GM19395 (cell line): ENCODE measurements at regions not wholly inside any gene's neighbourhood (a gene's known extent, or its start where the extent isn't known, plus 50 kb on each side); places are given as distances from the start of the nearest gene placed in this dataset.
A peak's percentile ranks its signal among the peaks of the same experiment; 100 is the strongest.
"Not testable (repeated sequence)": the region's sequence is repeated elsewhere in the genome, so short reads cannot be mapped to it uniquely, and the experiment has no call there.

Source experiments
- ATAC-seq: cut with Tn5 transposase; IDR thresholded peaks from one replicate; pipeline ENCODE4 v1.9.1; 2021; ENCODE audit warnings: mild to moderate bottlenecking, moderate library complexity; ENCODE audit not compliant: unreplicated experiment

DNA sequence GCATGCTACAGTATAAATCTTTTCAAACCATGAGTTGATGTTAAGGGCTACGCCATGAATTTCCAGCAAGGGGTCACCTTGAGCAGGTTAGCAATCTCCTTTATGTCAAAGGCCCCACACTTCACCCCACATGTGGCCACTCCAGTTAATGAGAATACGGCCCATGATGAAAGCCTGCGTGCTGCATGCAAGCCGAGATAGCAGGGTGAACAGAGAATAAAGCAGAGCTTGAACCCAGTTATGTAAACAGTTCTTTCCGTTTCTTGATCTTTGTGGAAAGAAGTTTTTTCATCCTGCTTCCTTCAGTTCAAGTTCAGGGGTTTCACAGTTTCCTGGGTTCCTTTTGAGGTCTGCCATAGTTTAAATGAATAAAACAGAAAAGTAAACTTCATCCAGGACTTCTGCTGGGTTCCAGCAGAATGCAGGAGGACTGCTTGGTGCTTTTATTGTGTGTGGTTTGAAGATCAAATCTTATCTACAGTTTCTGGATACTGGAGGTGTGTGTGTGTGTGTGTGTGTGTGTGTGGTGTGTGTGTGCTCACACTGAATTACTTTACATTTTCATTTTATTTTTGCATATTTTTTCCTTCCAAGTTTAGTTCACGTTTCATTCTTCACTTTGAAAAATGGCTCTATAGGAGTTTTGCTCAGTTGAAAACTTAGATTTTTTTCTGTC is 87.1 kb downstream of the HMHB1 start:
- no peak for ATAC-seq

- ATAC-seq, result no peak
These were observed 97.0 kb downstream of the HMHB1 start for GRCh38 chr5:143908959-143909358.

- no peak for ATAC-seq
These were observed 101.2 kb downstream of the HMHB1 start for GRCh38 chr5:143913008-143913752.

- no peak for ATAC-seq
These were observed 102.8 kb downstream of the HMHB1 start for GRCh38 chr5:143914756-143915155.

DNA sequence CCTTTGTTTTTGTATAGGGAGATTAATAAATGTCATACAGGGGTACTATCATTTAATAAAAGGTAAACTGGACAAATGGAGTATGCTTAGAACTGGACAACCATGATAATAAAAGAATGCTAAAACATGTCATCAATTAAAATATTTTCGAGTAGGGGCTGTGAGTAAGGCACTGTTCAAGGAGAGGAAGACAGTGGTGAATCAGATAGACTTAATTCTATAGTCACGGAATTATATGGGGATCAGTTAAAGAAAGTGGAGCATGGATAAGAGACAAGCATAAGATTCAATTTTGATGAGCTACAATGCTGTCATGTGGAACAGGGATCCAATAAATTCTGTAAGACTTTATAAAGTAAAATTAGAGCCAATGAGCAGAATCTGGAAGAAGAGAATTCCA is 104.5 kb downstream of the HMHB1 start:
- ATAC-seq, result no peak

DNA sequence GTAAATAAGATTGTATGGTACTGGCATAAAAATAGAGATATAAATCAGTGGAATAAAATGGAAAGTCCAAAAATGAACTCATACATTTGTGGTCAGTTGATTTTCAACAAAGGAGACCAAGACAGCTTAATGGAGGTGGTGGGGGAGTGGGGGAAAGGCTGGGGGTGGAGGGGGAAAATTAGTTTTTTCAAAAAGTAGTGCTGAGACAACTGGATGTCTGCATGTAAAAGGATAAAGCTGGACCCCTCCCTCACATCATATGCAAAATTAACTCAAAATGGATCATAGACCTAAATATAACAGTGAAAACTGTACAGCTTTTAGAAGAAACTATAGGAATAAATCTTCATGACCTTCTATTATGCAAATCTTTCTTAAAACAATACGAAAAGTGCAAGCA is 107.0 kb downstream of the HMHB1 start:
- ATAC-seq, result no peak

DNA sequence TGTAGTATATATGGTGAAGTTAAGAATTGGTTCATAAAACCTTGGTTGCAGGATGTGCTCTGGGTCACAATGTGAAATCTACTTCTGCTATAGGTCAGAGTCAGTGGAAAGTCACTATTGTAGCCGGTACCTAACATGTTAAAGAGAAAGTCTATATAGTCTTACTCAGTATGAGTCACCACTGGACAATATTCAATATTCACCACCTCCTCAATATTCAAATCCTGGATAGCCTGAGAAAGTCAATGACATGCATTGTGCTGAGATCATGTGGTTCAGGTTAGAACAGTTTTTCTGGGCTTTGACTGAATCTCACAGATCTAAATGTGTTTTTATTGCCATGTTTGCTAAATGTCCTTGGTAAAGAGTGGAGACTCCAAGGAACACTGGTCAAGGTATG is 108.8 kb downstream of the HMHB1 start:
- no peak for ATAC-seq

DNA sequence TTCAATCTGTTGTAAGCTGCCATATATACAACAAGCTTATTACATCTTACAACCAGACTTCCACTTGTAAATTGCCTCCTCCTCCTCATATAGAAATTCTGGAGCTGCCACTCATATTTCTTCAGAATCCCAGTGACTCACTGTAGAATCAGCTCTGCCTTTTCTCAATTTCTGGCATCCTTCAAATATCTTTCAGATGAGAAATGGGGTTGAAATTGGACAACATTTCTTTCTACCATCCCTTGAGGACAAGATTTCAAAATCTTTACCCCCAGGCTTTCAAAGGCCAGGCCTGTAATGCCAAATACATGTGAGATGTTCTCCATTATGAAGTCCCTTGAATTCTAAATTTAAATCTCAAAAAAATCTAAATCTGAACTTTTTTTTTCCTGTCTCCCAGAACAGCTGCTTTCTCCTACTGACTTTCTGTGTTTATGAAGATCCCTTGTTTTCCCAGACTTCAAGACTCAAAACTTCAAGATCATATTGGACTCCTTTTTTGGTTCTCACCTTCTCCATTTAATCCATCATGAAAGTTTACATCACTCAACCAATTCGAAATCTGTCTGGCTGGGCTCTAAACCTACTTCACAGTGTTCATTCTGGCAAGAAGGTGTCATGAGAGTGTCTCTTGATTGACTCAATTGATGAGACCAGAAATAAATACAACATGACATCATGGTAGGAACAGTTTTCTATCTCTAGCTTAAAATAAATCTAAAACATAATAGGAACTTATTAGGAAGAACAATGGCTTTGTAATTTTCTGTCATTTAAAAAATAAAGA is 109.8 kb downstream of the HMHB1 start:
- no peak for ATAC-seq

DNA sequence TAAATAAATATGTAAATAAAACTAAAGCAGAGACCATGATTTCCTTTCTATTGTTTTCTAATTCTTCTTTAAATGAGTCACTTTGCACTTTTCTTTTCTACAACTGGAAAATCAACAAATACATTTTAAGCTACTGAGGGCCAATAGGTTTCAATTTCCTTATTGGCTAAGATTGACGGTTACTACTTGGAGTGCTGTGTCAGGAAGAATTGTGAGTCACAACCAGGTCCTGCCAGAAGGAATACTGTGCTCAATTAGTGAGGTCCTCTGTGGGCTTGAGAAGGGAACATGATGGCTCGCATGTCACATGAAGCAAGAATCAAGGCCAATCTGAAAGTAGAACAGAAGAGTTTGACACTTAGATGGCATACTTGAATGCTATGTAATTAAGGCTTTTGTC is 110.8 kb downstream of the HMHB1 start:
- no peak for ATAC-seq

DNA sequence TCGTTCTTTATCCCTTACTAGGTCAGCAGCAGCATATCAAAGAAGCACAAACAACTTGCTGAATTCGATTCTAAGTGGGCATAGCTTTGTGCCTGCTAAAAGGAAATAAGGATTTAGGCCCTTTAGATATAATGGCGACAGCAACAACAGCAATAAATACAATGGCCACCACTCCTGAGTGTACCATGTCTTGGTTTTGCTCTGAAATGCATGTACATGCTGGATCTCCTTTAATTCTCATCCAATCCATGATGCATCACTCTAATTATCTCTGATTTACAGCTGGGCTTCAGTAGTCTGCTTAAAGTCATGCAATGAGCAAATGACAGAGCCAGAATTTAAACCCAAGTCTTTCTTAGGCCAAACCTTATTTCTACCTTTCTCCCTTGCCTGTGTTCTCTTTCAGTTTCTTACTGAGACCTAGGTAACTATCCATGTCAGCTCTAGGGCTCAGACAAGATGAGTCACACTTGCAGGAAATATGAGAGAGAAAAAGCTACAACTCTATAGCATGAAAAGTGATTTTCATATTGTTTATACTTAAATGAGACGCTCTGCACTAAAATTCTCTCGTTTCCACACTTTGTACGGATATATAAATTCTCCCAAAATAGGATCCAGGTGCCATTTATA is 111.8 kb downstream of the HMHB1 start:
- peak; percentile 80 for ATAC-seq

DNA sequence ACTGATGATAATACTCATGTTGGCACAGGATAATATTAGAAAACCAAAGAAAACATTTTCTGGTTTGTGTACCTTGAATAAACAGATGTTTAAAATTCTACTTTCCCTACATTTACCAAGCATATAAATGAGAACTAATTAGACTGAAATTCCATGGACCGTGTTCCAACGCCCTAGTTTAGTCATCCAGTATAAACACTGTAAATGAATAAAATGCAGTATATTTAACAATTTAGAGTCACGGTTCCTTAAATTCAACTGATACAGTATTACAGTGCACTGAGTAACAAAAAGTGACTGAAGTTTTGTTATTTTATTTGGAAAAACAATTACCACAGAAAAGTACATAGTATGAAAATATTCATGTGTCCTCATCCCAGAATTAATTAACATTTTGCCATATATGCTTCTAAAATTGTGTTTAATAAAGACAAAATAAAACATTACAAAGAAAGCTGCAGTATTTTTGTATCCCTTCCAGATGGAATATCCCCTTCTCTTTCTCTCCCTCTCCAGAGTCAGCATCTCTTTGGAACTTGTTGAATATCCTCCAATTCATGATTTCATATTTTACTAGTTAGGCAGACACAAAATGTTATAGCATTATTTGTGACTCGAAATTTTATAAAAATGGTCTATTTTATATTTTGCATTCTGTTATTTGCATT is 112.5 kb downstream of the HMHB1 start:
- ATAC-seq, result peak; percentile 17

GRCh38 chr5:143924979-143925325 is 113.0 kb downstream of the HMHB1 start:
- not testable (repeated sequence) for ATAC-seq

DNA sequence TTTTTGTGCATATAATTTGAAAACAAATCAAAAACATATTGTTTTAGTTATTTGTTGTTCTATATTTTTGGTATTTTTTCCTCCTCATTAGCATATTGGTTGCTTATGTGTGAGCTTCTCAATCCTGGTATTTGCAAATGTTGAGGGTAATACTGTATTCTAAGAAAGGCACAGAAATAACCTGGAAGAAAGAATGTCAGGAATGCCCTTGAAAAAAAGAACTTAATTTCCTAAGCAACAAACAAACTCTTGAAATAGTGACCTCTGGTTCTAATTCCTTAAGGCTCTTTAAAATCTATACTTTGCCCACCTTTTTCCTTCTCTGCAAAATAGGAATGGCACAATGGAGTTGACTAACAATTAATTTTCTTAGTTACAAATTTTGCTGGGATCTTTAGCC is 117.5 kb downstream of the HMHB1 start:
- no peak for ATAC-seq

- ATAC-seq, result no peak
These were observed 118.6 kb downstream of the HMHB1 start for GRCh38 chr5:143930561-143930960.

DNA sequence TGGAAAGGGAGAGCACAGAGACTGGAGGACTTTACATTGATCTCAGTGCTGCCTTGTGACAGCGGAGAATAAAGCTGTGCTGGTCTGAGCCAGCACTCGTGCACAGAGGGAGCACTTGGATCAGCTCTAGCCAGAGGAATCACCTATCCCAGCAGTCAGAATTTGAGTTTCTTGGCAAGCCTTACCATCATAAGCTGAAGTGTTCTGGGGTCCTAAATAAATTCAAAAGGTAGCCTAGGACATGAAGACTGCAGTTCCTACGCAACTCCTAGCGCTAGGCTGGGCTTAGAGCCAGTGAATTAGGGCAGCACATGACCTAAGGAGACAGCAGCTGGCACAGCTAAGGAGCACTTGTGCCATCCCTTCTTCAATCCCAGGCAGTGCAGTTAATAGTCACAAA is 119.5 kb downstream of the HMHB1 start:
- ATAC-seq, result no peak

DNA sequence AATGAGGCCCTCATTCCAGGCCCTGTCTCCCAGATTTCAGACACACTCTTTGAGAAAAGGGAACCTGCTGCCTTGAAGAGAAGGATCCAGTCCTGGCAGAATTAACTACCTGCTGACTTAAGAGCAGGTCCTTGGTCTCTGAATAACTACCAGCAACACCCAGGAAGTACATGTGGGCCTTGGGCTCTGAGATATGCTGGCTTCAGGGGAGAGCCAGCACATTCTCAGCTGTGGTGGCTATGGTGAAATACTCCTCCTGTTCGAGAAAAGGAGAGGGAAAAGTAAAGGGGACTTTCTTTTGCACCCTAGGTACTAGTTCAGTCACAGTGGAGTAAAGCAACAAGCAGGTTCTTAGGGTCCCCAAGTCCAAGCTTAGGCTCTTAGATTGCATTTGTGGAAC is 120.0 kb downstream of the HMHB1 start:
- no peak for ATAC-seq

DNA sequence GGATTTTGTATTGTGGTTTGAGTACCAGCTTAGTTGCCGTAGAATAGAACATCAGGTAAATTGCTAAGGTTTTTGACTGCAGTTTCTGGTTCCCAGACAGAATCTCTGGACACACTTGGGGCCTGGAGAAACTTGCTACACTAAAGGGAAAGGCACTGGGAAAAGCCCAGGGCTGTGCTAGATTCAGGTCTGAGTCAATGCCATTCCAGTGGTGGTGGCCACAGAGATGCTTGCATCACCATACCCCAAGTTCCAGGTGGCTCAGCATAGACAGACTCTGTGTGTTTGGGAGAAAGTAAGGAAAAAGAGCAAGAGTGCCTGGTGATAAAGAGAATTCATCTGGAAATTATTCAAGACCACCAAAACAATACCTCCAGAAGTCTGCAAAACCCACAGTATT is 120.6 kb downstream of the HMHB1 start:
- ATAC-seq, result no peak

- ATAC-seq, result no peak
These were observed 121.5 kb downstream of the HMHB1 start for GRCh38 chr5:143933451-143933850.

GRCh38 chr5:143934821-143935220 is 122.9 kb downstream of the HMHB1 start:
- no peak for ATAC-seq

GRCh38 chr5:143938230-143938629 is 126.3 kb downstream of the HMHB1 start:
- ATAC-seq, result no peak

DNA sequence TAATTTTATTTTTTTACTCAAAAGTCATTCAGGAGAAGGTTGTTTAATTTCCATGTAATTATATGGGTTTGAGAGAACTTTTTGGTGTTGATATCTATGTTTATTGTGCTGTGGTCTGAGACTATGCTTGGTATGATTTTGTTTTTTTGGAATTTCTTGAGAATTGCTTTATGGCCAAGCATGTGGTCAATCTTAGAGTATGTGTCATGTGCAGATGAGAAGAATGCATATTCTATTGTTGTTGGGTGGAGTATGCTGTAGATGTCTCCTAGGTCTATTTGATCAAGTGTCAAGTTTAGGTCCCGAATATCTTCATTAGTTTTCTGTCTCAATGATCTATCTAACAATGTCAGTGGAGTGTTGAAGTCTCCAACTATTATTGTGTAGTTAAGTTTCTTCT is 134.9 kb downstream of the HMHB1 start:
- no peak for ATAC-seq
